Suprapubic skin (tissue), 4 donors: ENCODE measurements at regions not wholly inside any gene's neighbourhood (a gene's known extent, or its start where the extent isn't known, plus 50 kb on each side); places are given as distances from the start of the nearest gene placed in this dataset.

Source experiments
- CTCF ChIP-seq, 2 donors: fragments of 200-600 bp in 1 of 2; fragments of 450-650 bp in 1 of 2; sonication (generic) in 1 of 2; IDR thresholded peaks; one replicate each; pipeline ENCODE4 v1.5.1; 2016 to 2019; ENCODE audit warnings: antibody characterized with exemption in 2 of 2, mild to moderate bottlenecking in 1 of 2, moderate library complexity in 1 of 2
- EP300 ChIP-seq: sonication (generic); formaldehyde crosslinking; IDR thresholded peaks from one replicate; pipeline ENCODE4 v1.6.1; 2017; ENCODE audit warnings: antibody characterized with exemption
- POLR2A ChIP-seq, 2 donors: fragments of 450-650 bp; IDR thresholded peaks; one replicate each; pipeline ENCODE4 v1.6.1; 2017; ENCODE audit warnings: antibody characterized with exemption in 2 of 2, mild to moderate bottlenecking in 2 of 2, moderate library complexity in 2 of 2
- POLR2AphosphoS5 ChIP-seq, 3 donors: sonication (generic); formaldehyde crosslinking; IDR thresholded peaks; one replicate each; pipeline ENCODE4 v1.6.1; 2017; ENCODE audit warnings: antibody characterized with exemption in 3 of 3

GRCh38 chr9:96078897-96079490 lies 203.5 kb downstream of the ERCC6L2 start:
- no peak for TF ChIP-seq CTCF (IDR thresholded peaks at IDR 0.05)
- TF ChIP-seq EP300, result no peak
- no peak for TF ChIP-seq POLR2AphosphoS5 (IDR thresholded peaks at IDR 0.05)
- no peak for TF ChIP-seq POLR2A (IDR thresholded peaks at IDR 0.05)
